IMR-90 (cell line): ENCODE measurements at regions not wholly inside any gene's neighbourhood (a gene's known extent, or its start where the extent isn't known, plus 50 kb on each side); places are given as distances from the start of the nearest gene placed in this dataset.

ENCODE experiments used
- ATAC-seq: fragments of 200-7000 bp; cut with Tn5 transposase; 2 replicates; pipeline ENCODE4 v1.9.1; 2020; ENCODE audit warnings: low read depth, mild to moderate bottlenecking, moderate library complexity
- BruUV-seq: library from RNA; stranded (reverse); fragments of 400-500 nt; replicated peaks from 2 replicates; lab custom pipeline; 2021; lab: Mats Ljungman, UMichigan
- CTCF ChIA-PET: fragments of 300-600 bp; formaldehyde crosslinking; extraction: SDS; loops from one replicate; lab custom pipeline; 2021; ENCODE audit warnings: antibody characterized with exemption; lab: Yijun Ruan, JAX
- POLR2A ChIA-PET: fragments of 300-600 bp; sonication (Branson Sonifier 250); formaldehyde crosslinking; loops from one replicate; lab custom pipeline; 2022; ENCODE audit warnings: antibody characterized with exemption; ENCODE audit not compliant: unreplicated experiment; lab: Charles Lee
- DNase-seq: peaks from one replicate; pipeline ENCODE4 v3.0.0; 2013
- H2AFZ ChIP-seq: replicated peaks from 2 replicates; pipeline ENCODE3; 2013; ENCODE audit warnings: low read length, mild to moderate bottlenecking; ENCODE audit not compliant: poor library complexity
- H2AK5ac ChIP-seq: 2 replicates; pipeline ENCODE4 v1.6.1; 2013; ENCODE audit warnings: low read depth, low read length, inconsistent platforms
- H2AK9ac ChIP-seq: replicated peaks from 2 replicates; pipeline ENCODE3; 2013; ENCODE audit warnings: mild to moderate bottlenecking, low read depth, low read length, moderate library complexity; ENCODE audit not compliant: poor library complexity
- H2BK120ac ChIP-seq: 2 replicates; pipeline ENCODE4 v1.6.1; 2013; ENCODE audit warnings: low read depth, low read length, inconsistent platforms
- H2BK15ac ChIP-seq: 3 replicates; pipeline ENCODE4 v1.6.1; 2013; ENCODE audit warnings: low read depth, low read length, inconsistent platforms
- H2BK20ac ChIP-seq: 2 replicates; pipeline ENCODE4 v1.6.1; 2013; ENCODE audit warnings: low read depth, mild to moderate bottlenecking, inconsistent platforms, low read length, moderate library complexity
- H2BK5ac ChIP-seq: 2 replicates; pipeline ENCODE4 v1.6.1; 2013; ENCODE audit warnings: mild to moderate bottlenecking, low read depth, low read length, inconsistent platforms; ENCODE audit not compliant: poor library complexity, severe bottlenecking
- H3K14ac ChIP-seq: replicated peaks from 2 replicates; pipeline ENCODE4 v1.6.1; 2013; ENCODE audit warnings: low read depth, low read length, inconsistent platforms
- H3K18ac ChIP-seq: 2 replicates; pipeline ENCODE4 v1.6.1; 2013; ENCODE audit warnings: low read depth, low read length, control low read depth
- H3K23ac ChIP-seq: 2 replicates; pipeline ENCODE4 v1.6.1; 2013; ENCODE audit warnings: low read depth, low read length, inconsistent platforms
- H3K27ac ChIP-seq: 2 replicates; pipeline ENCODE4 v1.5.1; 2013; ENCODE audit warnings: mild to moderate bottlenecking, control low read depth, low read length; ENCODE audit not compliant: insufficient read depth
- H3K27me3 ChIP-seq: 2 replicates; pipeline ENCODE4 v1.6.1; 2013; ENCODE audit warnings: low read length; ENCODE audit not compliant: control insufficient read depth, insufficient read depth
- H3K36me3 ChIP-seq: 2 replicates; pipeline ENCODE4 v1.6.1; 2013; ENCODE audit warnings: low read length, mixed read lengths; ENCODE audit not compliant: control insufficient read depth, insufficient read depth
- H3K4ac ChIP-seq: 2 replicates; pipeline ENCODE4 v1.6.1; 2013; ENCODE audit warnings: low read depth, low read length, inconsistent platforms
- H3K4me1 ChIP-seq: 2 replicates; pipeline ENCODE4 v1.6.1; 2013; ENCODE audit warnings: low read length, mixed read lengths; ENCODE audit not compliant: control insufficient read depth, insufficient read depth
- H3K4me2 ChIP-seq: 2 replicates; pipeline ENCODE4 v1.6.1; 2013; ENCODE audit warnings: low read depth, mild to moderate bottlenecking, control low read depth, low read length, moderate library complexity
- H3K4me3 ChIP-seq: 2 replicates; pipeline ENCODE4 v1.5.1; 2013; ENCODE audit warnings: low read depth, mild to moderate bottlenecking, control low read depth, low read length, moderate library complexity; ENCODE audit not compliant: insufficient read depth
- H3K56ac ChIP-seq: 2 replicates; pipeline ENCODE4 v1.6.1; 2013; ENCODE audit warnings: low read length, inconsistent platforms; ENCODE audit not compliant: insufficient read depth; ENCODE audit errors: extremely low read depth
- H3K79me1 ChIP-seq, 2 experiments: 2 replicates each; pipeline ENCODE4 v1.6.1; 2013; ENCODE audit warnings: low read length in 2 of 2, inconsistent platforms in 1 of 2, low read depth in 1 of 2
- H3K9ac ChIP-seq: 2 replicates; pipeline ENCODE4 v1.6.1; 2013; ENCODE audit warnings: low read depth, low read length, control low read depth
- H3K9me1 ChIP-seq: 2 replicates; pipeline ENCODE4 v1.6.1; 2013; ENCODE audit warnings: low read length, inconsistent platforms; ENCODE audit not compliant: insufficient read depth
- H3K9me3 ChIP-seq: 2 replicates; pipeline ENCODE4 v1.6.1; 2013; ENCODE audit warnings: low read length; ENCODE audit not compliant: control insufficient read depth, insufficient read depth
- H4K20me1 ChIP-seq: 2 replicates; pipeline ENCODE4 v1.6.1; 2013; ENCODE audit warnings: low read length, inconsistent platforms; ENCODE audit not compliant: insufficient read depth
- H4K5ac ChIP-seq: 2 replicates; pipeline ENCODE4 v1.6.1; 2013; ENCODE audit warnings: mild to moderate bottlenecking, low read depth, low read length, control low read depth
- H4K8ac ChIP-seq, 2 experiments: 2 replicates each; pipeline ENCODE4 v1.6.1; 2013; ENCODE audit warnings: low read depth in 2 of 2, low read length in 2 of 2, control low read depth in 1 of 2, inconsistent platforms in 1 of 2
- H4K91ac ChIP-seq: 2 replicates; pipeline ENCODE4 v1.6.1; 2013; ENCODE audit warnings: low read depth, low read length, inconsistent platforms; ENCODE audit not compliant: insufficient read depth
- ELK1 ChIP-seq: fragments of 150-350 bp; IDR thresholded peaks from 2 replicates; pipeline ENCODE4 v1.6.1; 2016; ENCODE audit warnings: low read depth, mild to moderate bottlenecking, low read length, moderate library complexity, borderline replicate concordance
- POLR2A ChIP-seq: IDR thresholded peaks from 2 replicates; pipeline ENCODE4 v1.6.1; 2012; ENCODE audit warnings: mild to moderate bottlenecking, low read depth, low read length
- SMC3 ChIP-seq: fragments of 150-350 bp; IDR thresholded peaks from 2 replicates; pipeline ENCODE4 v1.6.1; 2016; ENCODE audit warnings: low read depth, mild to moderate bottlenecking, antibody characterized with exemption, low read length, moderate library complexity
- WGBS, 2 experiments: methylation state at CpG; one replicate each; pipeline versions ENCODE4 v1.1.5 to v1.1.7; 2013; ENCODE audit warnings: missing lambda C conversion rate in 2 of 2; ENCODE audit not compliant: insufficient read length in 1 of 2; ENCODE audit errors: extremely low coverage in 2 of 2; 5-methylcytosine and 5-hydroxymethylcytosine counted together
- dilution Hi-C: fragments of 300-500 bp; cut with HindIII; formaldehyde crosslinking; loops from one replicate; pipeline ENCODE4 v1.14.3; 2018; ENCODE audit warnings: low sequenced_read_pairs; ENCODE audit not compliant: unreplicated experiment
- in situ Hi-C: fragments of 300-500 bp; cut with MboI; formaldehyde crosslinking; loops from 3 replicates; pipeline ENCODE4 v1.14.3; 2019; ENCODE audit warnings: low sequenced_read_pairs, inconsistent platforms, mixed read lengths
- intact Hi-C: fragments of 100-400 bp; cut with micrococcal nuclease; formaldehyde crosslinking; loops from 2 replicates; pipeline ENCODE4 v1.10.0; 2022

GRCh38 chr11:70886676-70887541 is 365.5 kb downstream of the SHANK2 start (continued):
- TF ChIP-seq ELK1 (no peak), POLR2A (no peak)

- dilution Hi-C loops (no loop called here), in situ Hi-C loops (no loop called here), intact Hi-C loops (no loop called here)
- Histone ChIP-seq H3K23ac (no peak overlapping the region), H2BK5ac (no peak overlapping the region), H3K4ac (no peak overlapping the region), H4K91ac (no peak overlapping the region), H3K27ac (no peak overlapping the region), H3K4me2 (no peak overlapping the region), H2AFZ (no peak overlapping the region), H4K5ac (no peak overlapping the region), H3K4me1 (no peaks in the 10 kb centered on the region), H2AK9ac (no peak overlapping the region), H3K9ac (no peak overlapping the region), H2BK15ac (no peak overlapping the region), H2BK20ac (no peak overlapping the region), H3K9me1 (no peaks in the 10 kb centered on the region), H3K56ac (no peak overlapping the region), H4K8ac (no peak overlapping the region), H4K20me1 (no peaks in the 10 kb centered on the region), H2BK120ac (no peak overlapping the region), H3K4me3 (no peak overlapping the region), H3K18ac (no peak overlapping the region), H3K79me1 (no peaks in the 10 kb centered on the region), H3K9me3 (peaks cover 9% of the 10 kb centered on the region; the same call in 1 of the 2 replicates), H3K27me3 (no peaks in the 10 kb centered on the region), H2AK5ac (no peak overlapping the region), H3K14ac (no peak overlapping the region), H3K36me3 (peaks cover 2% of the 10 kb centered on the region; the same call in 1 of the 2 replicates)
- POLR2A ChIA-PET, result no interaction called here
- TF ChIP-seq SMC3, result no peak
- CTCF ChIA-PET, result no interaction called here
- DNase-seq, result no peak
- BruUV-seq, result no TSS peak
- ATAC-seq, result no peak
- no CpG with 5 or more reads among the region's 2 CpGs for WGBS, 2 experiments
These were observed 364.9 kb downstream of the SHANK2 start for GRCh38 chr11:70887542-70887827.
